Calu3 (cell line): ENCODE measurements at regions not wholly inside any gene's neighbourhood (a gene's known extent, or its start where the extent isn't known, plus 50 kb on each side); places are given as distances from the start of the nearest gene placed in this dataset.

ENCODE experiments used
- BruUV-seq: library from RNA; stranded (reverse); fragments of 400-500 nt; replicated peaks from 2 replicates; lab custom pipeline; 2021; lab: Mats Ljungman, UMichigan
- CTCF ChIA-PET: fragments of 300-600 bp; sonication (Branson Sonifier 250); formaldehyde crosslinking; loops from one replicate; lab custom pipeline; 2022; ENCODE audit warnings: antibody characterized with exemption; lab: Charles Lee
- DNase-seq: peaks from one replicate; pipeline ENCODE4 v3.0.0; 2022
- H3K27ac Mint-ChIP-seq: one replicate; pipeline ENCODE4 v1.8.0; 2022; ENCODE audit warnings: mixed read lengths; ENCODE audit not compliant: unreplicated experiment
- H3K27me3 Mint-ChIP-seq: one replicate; pipeline ENCODE4 v1.8.0; 2022; ENCODE audit warnings: mixed read lengths; ENCODE audit not compliant: unreplicated experiment
- H3K36me3 Mint-ChIP-seq: one replicate; pipeline ENCODE4 v1.8.0; 2022; ENCODE audit warnings: mild to moderate bottlenecking, moderate library complexity, mixed read lengths; ENCODE audit not compliant: insufficient read depth, unreplicated experiment
- H3K4me1 Mint-ChIP-seq: one replicate; pipeline ENCODE4 v1.8.0; 2022; ENCODE audit warnings: mild to moderate bottlenecking, low read depth, mixed read lengths; ENCODE audit not compliant: unreplicated experiment
- H3K4me3 Mint-ChIP-seq: one replicate; pipeline ENCODE4 v1.8.0; 2022; ENCODE audit warnings: mild to moderate bottlenecking, low read depth, moderate library complexity, mixed read lengths; ENCODE audit not compliant: unreplicated experiment
- H3K9me3 Mint-ChIP-seq: one replicate; pipeline ENCODE4 v1.8.0; 2022; ENCODE audit warnings: low read depth, mixed read lengths; ENCODE audit not compliant: unreplicated experiment
- CTCF ChIP-seq: fragments of 200-600 bp; IDR thresholded peaks from one replicate; pipeline ENCODE4 v1.8.0; 2022; ENCODE audit warnings: antibody characterized with exemption; ENCODE audit not compliant: unreplicated experiment
- intact Hi-C: fragments of 100-400 bp; cut with micrococcal nuclease; formaldehyde crosslinking; loops from one replicate; pipeline ENCODE4 v1.10.0; 2022; ENCODE audit not compliant: unreplicated experiment

GRCh38 chr12:20280515-20280914 lies 87.8 kb upstream of the PDE3A start:
- no peak for DNase-seq
- Mint-ChIP-seq H3K27me3 (no peaks in the 10 kb centered on the region), H3K4me1 (no peaks in the 10 kb centered on the region), H3K27ac (no peak overlapping the region), H3K36me3 (no peaks in the 10 kb centered on the region), H3K4me3 (no peak overlapping the region), H3K9me3 (no peaks in the 10 kb centered on the region)
- no TSS peak for BruUV-seq
- TF ChIP-seq CTCF = no peak
- CTCF ChIA-PET = no interaction called here
- intact Hi-C loops = no loop called here

- intact Hi-C loops = no loop called here
- no peak for TF ChIP-seq CTCF
- no peaks in the 10 kb centered on the region for H3K4me1 Mint-ChIP-seq
- peaks cover 3% of the 10 kb centered on the region for H3K9me3 Mint-ChIP-seq
- no peak overlapping the region for H3K4me3 Mint-ChIP-seq
- CTCF ChIA-PET = no interaction called here
- H3K27ac Mint-ChIP-seq = no peak overlapping the region
- DNase-seq = no peak
- H3K27me3 Mint-ChIP-seq = no peaks in the 10 kb centered on the region
- no TSS peak for BruUV-seq
- H3K36me3 Mint-ChIP-seq = no peaks in the 10 kb centered on the region
Measured at GRCh38 chr12:20282401-20282800, 85.9 kb upstream of the PDE3A start.

- no peak overlapping the region for H3K4me3 Mint-ChIP-seq
- H3K27me3 Mint-ChIP-seq = no peaks in the 10 kb centered on the region
- intact Hi-C loops = no loop called here
- peaks cover 3% of the 10 kb centered on the region for H3K9me3 Mint-ChIP-seq
- CTCF ChIA-PET = no interaction called here
- TF ChIP-seq CTCF = no peak
- H3K36me3 Mint-ChIP-seq = no peaks in the 10 kb centered on the region
- H3K27ac Mint-ChIP-seq = no peak overlapping the region
- no peaks in the 10 kb centered on the region for H3K4me1 Mint-ChIP-seq
- BruUV-seq = no TSS peak
- no peak for DNase-seq
Measured at GRCh38 chr12:20283482-20283881, 84.9 kb upstream of the PDE3A start.

- H3K36me3 Mint-ChIP-seq = no peaks in the 10 kb centered on the region
- no TSS peak for BruUV-seq
- intact Hi-C loops = no loop called here
- no peaks in the 10 kb centered on the region for H3K27me3 Mint-ChIP-seq
- H3K4me1 Mint-ChIP-seq = no peaks in the 10 kb centered on the region
- no peak overlapping the region for H3K4me3 Mint-ChIP-seq
- H3K27ac Mint-ChIP-seq = no peak overlapping the region
- TF ChIP-seq CTCF = no peak
- no peak for DNase-seq
- peaks cover 3% of the 10 kb centered on the region for H3K9me3 Mint-ChIP-seq
- CTCF ChIA-PET = no interaction called here
Measured at GRCh38 chr12:20289520-20289919, 78.8 kb upstream of the PDE3A start.
